DMS53 treated with DMSO at 0.1 percent for 48 hours (cell line): ENCODE measurements at regions not wholly inside any gene's neighbourhood (a gene's known extent, or its start where the extent isn't known, plus 50 kb on each side); places are given as distances from the start of the nearest gene placed in this dataset.

Source experiments
- DNase-seq: peaks from one replicate; lab custom pipeline; 2025; ENCODE audit not compliant: unreplicated experiment; lab: John Stamatoyannopoulos, UW

- DNase-seq, result no peak
These were observed 221.1 kb downstream of the SNX10 start for GRCh38 chr7:26512737-26513136.

- no peak for DNase-seq
These were observed 222.3 kb downstream of the SNX10 start for GRCh38 chr7:26513948-26514347.

DNA sequence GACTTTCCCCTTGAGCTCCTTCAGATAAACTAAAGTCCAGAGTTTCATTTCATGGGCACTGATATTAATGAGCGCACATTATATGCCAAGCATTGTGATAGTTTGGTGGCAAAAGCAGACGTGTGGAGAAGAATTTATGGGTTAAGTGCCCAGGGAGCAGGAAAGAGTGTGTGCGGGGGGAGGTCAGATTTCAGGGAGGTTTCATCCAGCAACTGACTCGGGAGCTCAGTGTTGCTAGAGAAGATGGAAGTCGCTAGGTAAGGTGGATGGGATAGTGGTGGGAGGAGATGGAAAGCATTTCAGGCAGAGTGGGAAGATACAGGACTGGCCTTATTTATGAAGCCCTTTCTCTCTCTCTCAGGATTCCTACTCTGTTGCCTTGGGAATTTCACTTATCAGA, 223.0 kb downstream of the SNX10 start:
- no peak for DNase-seq

- DNase-seq, result no peak
These were observed 223.7 kb downstream of the SNX10 start for GRCh38 chr7:26515314-26515842.

DNA sequence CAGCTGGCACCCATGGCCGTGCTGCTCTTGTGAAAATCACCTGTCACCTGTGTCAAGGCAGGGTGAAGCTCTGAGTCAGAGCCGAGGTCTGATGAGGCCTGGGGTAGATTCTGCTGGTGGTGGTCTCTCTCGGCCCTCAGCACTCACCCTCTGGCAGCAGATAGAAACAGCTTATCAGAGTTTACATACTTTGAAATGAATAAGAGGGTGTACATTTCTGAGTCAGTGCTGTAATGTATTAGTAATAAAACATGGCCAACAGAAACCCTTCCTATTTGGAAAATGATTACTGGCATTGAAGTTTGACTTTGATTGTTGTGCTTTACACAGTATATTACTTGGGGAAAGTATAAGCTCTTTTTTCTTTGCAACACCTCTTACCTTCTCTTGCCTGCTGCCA, 228.8 kb downstream of the SNX10 start:
- DNase-seq, result no peak

DNA sequence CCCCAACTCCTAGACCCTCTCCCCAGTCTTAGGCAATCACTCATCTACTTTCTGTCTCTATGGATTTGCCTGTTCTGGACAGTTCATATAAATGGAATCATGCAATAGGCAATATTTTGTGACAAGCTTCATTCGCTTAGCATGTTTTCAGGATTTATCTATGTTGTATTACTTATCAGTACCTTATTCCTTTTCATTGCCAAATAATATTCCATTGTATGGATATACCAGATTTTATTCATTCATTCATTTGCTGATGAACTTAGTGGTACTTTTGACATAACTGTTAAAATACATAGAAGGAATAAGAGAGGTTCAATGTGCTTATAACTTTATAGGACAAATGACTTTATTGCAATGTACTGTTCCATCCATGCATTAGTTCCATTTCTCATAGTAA, 231.0 kb downstream of the SNX10 start:
- no peak for DNase-seq

DNA sequence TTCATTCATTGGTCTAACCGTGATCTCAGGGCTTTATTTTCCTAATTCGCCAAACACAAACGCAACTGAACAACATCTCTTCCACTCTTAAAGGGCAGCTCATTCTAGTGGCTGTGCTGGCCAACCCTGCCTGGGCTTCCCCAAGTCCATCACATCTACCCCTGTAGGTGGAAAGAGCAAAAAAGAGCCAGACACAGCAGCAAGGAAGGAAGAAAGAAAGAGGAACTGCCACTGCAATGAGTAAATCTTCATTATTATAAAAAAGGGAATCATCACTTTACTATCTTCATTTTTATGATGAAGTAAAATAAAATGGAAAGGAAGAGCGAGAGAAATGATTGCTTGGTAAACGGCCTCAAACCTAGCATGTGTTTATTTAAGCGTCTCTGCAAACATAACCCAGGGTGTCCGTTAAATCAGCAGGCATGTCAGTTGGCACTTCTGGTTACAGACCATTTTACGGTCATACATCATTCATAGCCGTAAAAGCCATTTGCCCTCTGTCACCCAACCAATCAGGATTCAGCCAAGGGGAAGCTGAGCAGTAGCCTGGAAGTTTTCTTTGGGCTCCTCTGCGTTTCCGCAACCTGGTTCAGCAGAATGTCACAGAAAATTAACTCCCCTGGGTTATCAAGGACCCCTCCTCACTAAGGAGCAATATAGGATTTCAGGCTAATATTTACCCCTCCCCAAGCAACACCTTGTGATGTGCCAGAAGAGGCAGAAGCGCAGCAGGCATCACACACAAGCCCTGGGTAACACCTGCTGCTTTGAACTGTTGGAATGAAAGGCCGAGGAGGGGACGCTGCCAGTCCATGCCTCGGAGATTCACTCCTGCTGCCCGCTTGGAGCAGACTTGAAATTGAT, 234.0 kb downstream of the SNX10 start:
- DNase-seq, result peak; percentile 80

GRCh38 chr7:26526265-26526587, 234.6 kb downstream of the SNX10 start:
- DNase-seq, result no peak

DNA sequence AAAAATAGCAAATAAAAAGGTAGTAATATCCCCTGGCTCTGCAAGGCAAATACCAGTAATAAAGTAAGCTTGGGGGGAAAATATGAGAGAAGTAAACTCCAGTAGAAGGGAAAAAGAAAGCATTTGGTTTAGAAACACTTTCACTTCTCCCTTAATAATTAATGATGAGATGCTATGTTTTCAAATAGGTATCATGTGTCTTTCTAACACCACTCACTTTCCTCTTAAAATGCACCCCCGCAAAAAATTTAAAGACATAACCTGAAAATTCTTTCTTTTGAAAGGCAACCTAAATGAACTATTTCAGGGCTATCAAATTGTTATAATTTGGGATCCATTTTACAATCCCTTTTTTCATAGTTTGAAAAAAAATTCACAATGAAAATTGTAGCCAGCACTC, 240.3 kb downstream of the SNX10 start:
- DNase-seq, result no peak

DNA sequence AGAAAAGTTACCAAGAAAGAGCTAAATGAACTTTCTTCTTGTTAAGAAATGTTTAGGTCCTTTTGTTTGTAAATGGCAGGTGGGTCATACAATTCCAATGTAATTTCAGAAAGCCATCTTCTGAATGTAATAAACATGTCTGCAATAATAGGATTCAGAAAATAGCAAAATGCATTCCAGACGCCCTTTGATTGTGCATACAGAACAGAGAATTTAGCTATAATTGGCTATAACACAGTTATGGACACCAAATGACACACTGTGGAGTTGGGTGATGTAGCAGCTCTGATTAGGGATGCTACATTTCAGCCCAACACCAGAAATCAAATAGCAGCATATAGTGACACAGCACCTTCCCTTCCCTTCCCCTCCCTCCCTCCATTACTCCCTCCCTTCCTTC, 240.8 kb downstream of the SNX10 start:
- DNase-seq, result no peak

DNA sequence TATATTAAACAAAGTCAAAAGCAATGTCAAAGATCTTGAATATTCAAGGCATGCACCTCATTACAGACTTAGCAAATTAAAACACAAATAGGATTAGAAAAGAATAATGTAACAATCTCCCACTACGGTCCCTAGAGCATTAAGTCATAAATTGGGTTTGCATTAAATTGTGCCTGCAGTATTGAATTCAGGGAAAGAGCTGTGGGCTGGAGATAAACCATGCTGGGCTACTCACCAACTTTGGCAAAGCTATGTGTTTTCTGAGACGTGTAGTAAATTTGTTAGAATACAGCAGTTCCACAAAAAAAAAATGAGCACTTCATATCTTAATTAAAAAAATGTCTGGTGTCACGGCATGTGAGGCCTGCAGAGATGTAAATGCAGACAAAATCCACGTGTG, 241.6 kb downstream of the SNX10 start:
- DNase-seq, result no peak

DNA sequence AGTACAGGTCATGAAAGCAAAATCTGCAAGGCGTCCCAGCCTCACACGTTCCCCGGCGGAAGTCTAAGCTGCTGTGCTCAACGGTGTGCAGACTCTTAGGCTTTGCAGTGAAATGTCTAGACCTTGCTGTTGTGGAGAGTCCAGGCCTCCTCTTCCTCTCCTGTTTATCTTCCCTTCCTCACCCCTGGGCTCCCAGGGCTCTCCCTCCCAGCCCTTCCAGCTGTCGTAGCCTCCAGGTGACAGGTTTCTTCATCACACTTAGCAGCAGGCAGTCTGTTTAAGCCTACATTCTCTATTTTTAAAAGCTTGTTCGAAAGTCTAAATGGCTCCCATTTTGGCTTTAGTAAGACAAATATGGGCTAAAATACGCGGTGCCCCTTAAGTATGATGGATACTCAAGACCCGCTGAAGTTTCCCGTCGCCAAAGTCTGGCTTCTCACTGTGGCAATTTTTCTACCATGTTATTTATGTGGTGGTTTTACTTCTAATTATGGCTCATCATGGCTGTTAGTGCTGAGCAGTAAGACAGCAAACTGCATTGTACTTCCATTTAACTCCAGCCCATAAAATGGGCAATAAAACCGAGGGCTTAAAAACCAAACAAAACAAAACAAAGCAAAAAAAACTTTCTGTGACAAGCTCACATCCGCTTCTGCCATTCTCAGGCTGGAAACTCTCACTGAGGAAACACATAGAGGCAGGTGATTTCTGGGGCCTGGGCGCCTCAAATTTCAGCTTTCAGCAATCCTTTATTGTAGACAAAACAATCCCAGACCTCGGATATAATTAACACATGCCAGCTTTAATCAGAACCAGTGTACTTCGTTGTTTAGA, 243.2 kb downstream of the SNX10 start:
- no peak for DNase-seq

DNA sequence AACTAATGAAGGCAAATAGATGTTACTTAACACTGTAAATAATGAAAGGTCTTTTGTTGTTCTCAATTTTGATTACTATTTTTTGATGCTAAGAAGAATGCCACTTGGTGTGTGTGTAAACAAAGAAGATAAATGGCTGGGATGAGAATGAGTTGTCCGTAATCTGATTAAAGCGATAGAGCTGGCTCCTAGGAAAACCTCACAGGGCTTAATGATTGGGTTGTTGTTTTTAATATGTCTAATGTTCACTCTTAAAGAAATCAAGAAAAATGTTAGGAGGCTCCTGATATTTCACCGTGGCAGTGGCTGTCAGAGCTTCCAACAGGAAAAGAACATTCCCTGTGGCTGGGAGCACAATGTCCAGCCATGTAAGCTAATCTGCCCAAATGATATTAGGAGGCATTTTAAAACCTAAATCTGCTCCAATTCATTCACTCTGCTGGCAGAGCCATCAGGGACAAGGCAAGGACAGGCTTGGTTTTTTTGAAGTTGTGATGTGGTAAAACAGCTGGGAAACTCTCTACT, 243.9 kb downstream of the SNX10 start:
- no peak for DNase-seq

GRCh38 chr7:26538216-26538615, 246.6 kb downstream of the SNX10 start:
- DNase-seq, result no peak

GRCh38 chr7:26538689-26539088, 247.0 kb downstream of the SNX10 start:
- DNase-seq, result no peak

- DNase-seq, result no peak
These were observed 251.7 kb downstream of the SNX10 start for GRCh38 chr7:26543340-26543739.

DNA sequence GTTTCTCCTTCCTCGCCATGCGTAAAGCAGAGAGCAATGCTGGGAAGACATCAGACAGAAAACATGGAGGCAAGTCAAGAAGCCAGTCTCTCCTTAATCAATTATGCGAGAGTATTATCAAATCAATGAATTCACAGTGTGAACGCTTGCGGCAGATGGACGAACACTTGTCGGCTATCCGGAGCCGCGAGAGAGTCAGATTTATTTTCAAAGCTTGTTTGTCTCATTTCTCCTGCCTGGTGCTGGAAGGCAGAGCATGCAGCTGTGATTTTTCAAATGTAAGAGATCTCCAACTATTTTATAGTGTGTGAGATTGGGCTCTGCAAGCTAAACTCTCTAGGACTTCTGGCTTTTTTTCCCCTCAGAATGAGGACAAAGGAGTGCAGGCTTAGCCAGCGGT, 252.3 kb downstream of the SNX10 start:
- DNase-seq, result no peak

DNA sequence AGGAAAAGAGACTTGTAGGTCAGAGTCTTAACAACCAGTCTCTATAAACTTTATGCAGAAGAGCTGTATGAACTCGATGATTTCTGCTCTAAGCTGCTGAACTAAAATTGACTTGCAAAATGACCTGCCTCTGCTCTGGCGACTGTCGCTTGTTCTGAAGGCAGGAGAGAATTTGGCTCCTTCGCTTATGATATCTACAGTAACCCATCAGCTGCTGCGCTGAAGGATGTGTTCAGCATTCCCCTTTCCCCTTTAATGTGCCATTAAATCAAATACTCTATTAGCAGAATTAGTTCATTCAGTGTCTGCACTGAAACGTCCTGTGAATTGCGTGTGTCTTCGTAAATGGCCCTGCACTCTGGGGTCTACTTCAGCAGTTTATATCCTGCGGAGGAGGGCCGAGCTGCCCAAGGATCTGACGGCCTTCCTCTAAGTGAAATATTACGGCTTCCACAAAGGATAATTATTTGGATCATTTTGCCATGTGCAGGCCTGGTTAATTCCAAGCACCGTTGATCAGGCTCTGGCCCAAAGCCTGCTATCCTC, 254.9 kb downstream of the SNX10 start:
- no peak for DNase-seq

DNA sequence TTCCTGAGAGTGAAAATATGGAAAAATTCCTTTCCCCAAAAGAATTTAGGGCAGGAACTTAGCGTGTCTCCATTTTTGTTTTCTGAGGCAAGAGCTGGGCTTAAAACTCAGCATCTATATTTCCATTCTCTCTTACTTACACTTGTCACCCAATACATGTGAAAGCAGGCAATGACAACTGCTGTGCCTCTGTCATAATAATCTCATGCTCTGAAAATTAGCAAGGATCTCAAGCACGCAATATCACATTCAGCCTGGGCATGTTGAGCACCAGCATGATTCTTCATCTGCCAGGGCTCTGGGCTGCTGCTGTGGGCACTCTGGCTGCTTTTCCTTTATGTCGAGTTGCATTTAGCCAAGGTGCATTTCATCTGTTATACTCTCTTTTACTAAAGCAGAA, 255.5 kb downstream of the SNX10 start:
- DNase-seq, result no peak

DNA sequence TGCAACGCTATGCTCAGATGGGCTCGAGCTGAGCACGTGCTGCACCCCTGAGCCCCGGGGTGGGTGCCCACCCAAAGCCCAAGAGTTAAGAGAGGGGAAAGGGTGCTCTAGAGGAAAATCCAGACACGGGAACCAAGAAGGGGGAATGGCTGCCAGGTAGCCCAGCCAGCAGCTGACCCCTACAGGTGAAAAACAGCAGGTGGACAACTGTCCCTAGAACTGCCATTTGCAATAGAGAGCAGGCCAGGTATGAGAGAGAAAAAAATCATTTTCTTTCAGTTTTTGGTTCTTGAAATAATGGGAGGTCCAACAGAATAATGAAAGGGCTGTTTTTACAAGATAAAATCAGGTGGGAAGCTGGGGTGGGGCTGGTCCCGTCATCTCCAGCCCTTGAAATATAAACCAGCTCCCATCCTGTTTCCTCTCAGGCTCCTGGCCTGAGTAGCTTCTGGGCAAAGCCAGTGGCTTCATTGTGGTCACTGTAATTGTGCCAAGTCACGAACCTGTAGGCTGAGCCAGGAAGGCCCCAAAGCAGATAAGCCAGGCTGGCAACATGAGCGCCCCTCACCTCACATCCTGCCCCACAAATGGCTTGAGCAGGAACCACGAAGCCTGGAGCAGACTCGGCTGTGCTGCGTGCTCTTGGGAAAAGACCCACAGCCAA, 257.8 kb downstream of the SNX10 start:
- no peak for DNase-seq

DNA sequence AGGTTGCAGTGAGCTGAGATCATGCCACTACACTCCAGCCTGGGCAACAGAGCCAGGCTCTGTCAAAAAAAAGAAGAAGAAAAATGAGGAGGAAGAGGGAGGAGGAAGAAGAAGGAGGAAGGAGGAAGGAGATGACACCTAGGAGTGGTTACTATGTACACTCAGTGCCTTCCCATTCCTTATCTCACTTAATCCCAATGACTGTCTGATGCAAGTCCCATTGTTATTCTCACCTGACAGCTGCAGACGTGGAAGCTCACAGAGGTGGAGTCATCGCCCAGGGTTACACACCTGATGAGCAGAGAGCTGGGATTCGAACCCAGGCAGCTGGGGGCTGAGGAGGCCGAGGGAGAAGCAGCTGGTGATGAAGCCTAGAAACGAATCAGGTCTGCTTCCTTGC, 258.8 kb downstream of the SNX10 start:
- DNase-seq, result no peak
